GM12891 (cell line): ENCODE measurements at regions not wholly inside any gene's neighbourhood (a gene's known extent, or its start where the extent isn't known, plus 50 kb on each side); places are given as distances from the start of the nearest gene placed in this dataset.

Source experiments
- POLR2A ChIP-seq: IDR thresholded peaks from 2 replicates; pipeline ENCODE4 v1.6.1; 2011; ENCODE audit warnings: low read depth, low read length, control low read depth
- POLR2AphosphoS5 ChIP-seq: IDR thresholded peaks from 2 replicates; pipeline ENCODE4 v1.6.1; 2011; ENCODE audit warnings: low read depth, low read length, control low read depth
- SPI1 ChIP-seq: IDR thresholded peaks from 2 replicates; pipeline ENCODE4 v1.6.1; 2011; ENCODE audit warnings: low read depth, low read length, control low read depth
- TAF1 ChIP-seq: IDR thresholded peaks from 2 replicates; pipeline ENCODE4 v1.6.1; 2011; ENCODE audit warnings: low read depth, low read length, control low read depth

DNA sequence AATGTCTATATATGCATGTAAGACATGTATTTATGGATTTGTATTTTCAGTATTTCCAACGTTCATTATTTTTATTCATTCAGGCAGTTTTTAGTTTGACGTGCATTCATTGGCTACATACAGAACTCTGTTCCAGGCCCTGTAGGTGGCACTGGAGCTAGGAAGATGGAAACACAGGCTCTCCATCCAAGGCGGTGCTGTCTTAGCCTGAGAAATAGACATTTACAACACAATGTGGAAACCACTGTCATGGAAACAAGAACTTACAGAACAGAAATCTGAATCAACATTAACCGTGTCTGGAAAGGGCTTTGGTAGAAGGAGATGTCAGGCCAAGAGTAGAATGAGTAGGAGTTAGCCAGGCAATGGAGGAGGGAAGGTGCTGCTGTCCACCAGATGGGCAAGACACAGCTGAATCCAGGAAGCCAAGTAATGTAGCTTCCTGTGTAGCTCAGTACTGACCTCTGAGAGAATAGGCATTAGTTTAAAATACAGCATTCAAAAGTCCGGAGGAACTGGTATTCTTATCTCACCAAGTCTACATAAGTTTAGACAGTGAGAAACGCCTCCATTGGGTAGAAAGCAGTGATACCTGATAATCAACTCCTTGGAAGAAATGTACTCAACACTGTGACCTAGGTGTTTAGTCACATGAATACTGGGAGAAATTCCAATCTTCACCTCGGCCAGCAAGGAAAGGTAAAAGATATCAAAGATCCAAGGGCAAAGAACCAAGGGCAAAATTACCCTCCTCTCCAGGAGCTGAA, 388.6 kb upstream of the CDH6 start:
- TF ChIP-seq POLR2A: no peak
- TF ChIP-seq POLR2AphosphoS5: no peak
- TF ChIP-seq SPI1: no peak
- TF ChIP-seq TAF1: no peak
